ENCODE measurements at regions not wholly inside any gene's neighbourhood (a gene's known extent, or its start where the extent isn't known, plus 50 kb on each side); places are given as distances from the start of the nearest gene placed in this dataset.

DNA sequence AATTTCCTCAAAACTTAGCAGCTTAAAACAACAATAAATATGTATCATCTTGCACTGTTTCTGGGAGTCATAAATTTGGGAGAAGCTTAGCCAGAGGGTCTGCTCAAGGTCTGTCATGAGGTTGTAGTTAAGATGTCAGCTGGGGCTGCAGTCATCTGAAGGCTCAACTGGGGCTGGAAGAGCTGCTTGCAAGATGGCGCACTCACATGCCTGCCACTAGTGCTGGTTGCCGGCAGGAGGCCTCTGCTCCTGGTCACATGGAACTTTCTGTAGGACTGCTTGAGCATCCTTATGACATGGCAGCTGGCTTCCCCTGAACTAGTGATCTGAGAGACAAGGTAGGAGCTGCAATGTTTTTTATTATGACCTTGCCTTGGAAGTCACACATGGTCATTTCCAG lies 215.5 kb upstream of the HAAO start:
- in situ Hi-C loops (cut with HindIII; ENCODE audit: low pct_unique_long_range_greater_than_20kb, low sequenced_read_pairs): no loop called here
- no peak overlapping the region for H3K4me3 ChIP-seq (ENCODE audit: low read depth in 2 of 2, low read length in 2 of 2)
- ChIA-PET POLR2A (interaction anchor here (0.6 kb wide), 1 partner anchor 184 kb away, joined by 3 read pairs; no protein-coding TSS in a partner anchor), CTCF (no interaction called here)
- TF ChIP-seq, protein P1, sequence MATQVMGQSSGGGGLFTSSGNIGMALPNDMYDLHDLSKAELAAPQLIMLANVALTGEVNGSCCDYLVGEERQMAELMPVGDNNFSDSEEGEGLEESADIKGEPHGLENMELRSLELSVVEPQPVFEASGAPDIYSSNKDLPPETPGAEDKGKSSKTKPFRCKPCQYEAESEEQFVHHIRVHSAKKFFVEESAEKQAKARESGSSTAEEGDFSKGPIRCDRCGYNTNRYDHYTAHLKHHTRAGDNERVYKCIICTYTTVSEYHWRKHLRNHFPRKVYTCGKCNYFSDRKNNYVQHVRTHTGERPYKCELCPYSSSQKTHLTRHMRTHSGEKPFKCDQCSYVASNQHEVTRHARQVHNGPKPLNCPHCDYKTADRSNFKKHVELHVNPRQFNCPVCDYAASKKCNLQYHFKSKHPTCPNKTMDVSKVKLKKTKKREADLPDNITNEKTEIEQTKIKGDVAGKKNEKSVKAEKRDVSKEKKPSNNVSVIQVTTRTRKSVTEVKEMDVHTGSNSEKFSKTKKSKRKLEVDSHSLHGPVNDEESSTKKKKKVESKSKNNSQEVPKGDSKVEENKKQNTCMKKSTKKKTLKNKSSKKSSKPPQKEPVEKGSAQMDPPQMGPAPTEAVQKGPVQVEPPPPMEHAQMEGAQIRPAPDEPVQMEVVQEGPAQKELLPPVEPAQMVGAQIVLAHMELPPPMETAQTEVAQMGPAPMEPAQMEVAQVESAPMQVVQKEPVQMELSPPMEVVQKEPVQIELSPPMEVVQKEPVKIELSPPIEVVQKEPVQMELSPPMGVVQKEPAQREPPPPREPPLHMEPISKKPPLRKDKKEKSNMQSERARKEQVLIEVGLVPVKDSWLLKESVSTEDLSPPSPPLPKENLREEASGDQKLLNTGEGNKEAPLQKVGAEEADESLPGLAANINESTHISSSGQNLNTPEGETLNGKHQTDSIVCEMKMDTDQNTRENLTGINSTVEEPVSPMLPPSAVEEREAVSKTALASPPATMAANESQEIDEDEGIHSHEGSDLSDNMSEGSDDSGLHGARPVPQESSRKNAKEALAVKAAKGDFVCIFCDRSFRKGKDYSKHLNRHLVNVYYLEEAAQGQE (IDR thresholded peaks at IDR 0.05; ENCODE audit: insufficient read depth in 1 of 2, low read depth in 2 of 2, low read length in 1 of 2): no peak
- TF ChIP-seq TCF7L2 (IDR thresholded peaks at IDR 0.05; ENCODE audit: low read depth, low read length): no peak
- TF ChIP-seq, protein P2, sequence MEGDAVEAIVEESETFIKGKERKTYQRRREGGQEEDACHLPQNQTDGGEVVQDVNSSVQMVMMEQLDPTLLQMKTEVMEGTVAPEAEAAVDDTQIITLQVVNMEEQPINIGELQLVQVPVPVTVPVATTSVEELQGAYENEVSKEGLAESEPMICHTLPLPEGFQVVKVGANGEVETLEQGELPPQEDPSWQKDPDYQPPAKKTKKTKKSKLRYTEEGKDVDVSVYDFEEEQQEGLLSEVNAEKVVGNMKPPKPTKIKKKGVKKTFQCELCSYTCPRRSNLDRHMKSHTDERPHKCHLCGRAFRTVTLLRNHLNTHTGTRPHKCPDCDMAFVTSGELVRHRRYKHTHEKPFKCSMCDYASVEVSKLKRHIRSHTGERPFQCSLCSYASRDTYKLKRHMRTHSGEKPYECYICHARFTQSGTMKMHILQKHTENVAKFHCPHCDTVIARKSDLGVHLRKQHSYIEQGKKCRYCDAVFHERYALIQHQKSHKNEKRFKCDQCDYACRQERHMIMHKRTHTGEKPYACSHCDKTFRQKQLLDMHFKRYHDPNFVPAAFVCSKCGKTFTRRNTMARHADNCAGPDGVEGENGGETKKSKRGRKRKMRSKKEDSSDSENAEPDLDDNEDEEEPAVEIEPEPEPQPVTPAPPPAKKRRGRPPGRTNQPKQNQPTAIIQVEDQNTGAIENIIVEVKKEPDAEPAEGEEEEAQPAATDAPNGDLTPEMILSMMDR (IDR thresholded peaks at IDR 0.05): no peak
- no peak for TF ChIP-seq POLR2AphosphoS5 (IDR thresholded peaks at IDR 0.05; ENCODE audit: low read depth, low read length)
- no peak overlapping the region for H3K27ac ChIP-seq (ENCODE audit: low read length)
- ATAC-seq (no peak), DNase-seq (ENCODE audit: low read depth, low spot score) (no peak)
- no TSS peak for BruUV-seq (replicated peaks)
- no peaks in the 10 kb centered on the region for H3K36me3 ChIP-seq (ENCODE audit: control insufficient read depth, insufficient read depth, low read length)
- intact Hi-C loops (cut with micrococcal nuclease; ENCODE audit: unreplicated experiment): no loop called here
- H3K9me3 ChIP-seq (ENCODE audit: control insufficient read depth, insufficient read depth, low read depth, low read length): no peaks in the 10 kb centered on the region
- H3K27me3 ChIP-seq (ENCODE audit: control insufficient read depth, insufficient read depth, low read length): no peaks in the 10 kb centered on the region
- no peaks in the 10 kb centered on the region for H3K4me1 ChIP-seq (ENCODE audit: control insufficient read depth, insufficient read depth, low read length)

DNA sequence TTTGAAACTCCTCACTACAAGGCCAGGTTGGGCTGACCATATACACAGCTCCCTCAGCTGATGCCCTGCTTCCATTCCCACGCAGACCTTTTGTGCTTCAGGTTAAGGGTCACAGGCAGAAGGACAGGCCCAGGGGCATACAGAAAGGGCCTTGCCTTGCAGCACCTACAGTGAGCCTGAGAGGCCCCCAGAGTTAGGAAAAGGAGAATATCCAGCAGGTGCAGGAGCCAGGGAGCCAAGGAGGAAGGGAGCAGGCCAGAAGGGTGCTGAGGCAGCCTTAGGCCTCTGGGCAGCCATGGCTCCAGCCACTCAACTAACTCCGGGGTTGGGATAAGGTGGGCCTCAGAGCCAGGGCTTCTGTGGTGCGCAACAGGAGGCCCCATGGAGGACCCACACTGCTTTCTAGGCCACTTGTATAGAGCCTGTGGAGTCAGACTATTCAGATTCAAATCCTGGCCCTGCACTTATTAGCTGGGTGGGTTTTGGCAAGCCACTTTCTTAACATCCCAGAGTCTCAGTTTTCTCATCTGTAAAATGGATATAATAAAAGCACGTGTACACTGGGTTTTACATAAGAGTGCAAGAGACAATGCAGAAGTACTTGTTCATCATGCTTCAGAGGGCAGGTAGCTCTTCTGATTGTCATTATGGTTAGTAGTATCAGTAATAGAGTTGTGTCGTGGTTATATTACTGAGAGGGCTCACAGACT lies 214.6 kb upstream of the HAAO start:
- Histone ChIP-seq H3K4me1 (ENCODE audit: control insufficient read depth, insufficient read depth, low read length) (no peaks in the 10 kb centered on the region), H3K27me3 (ENCODE audit: control insufficient read depth, insufficient read depth, low read length) (no peaks in the 10 kb centered on the region), H3K27ac (ENCODE audit: low read length) (no peak overlapping the region), H3K36me3 (ENCODE audit: control insufficient read depth, insufficient read depth, low read length) (no peaks in the 10 kb centered on the region), H3K9me3 (ENCODE audit: control insufficient read depth, insufficient read depth, low read depth, low read length) (no peaks in the 10 kb centered on the region), H3K4me3 (ENCODE audit: low read depth in 2 of 2, low read length in 2 of 2) (no peak overlapping the region)
- TF ChIP-seq TCF7L2 (IDR thresholded peaks at IDR 0.05; ENCODE audit: low read depth, low read length) (no peak), SIN3A (IDR thresholded peaks at IDR 0.05; ENCODE audit: borderline replicate concordance, insufficient read depth, low read depth, low read length) (no peak), POLR2AphosphoS5 (IDR thresholded peaks at IDR 0.05; ENCODE audit: low read depth, low read length) (no peak)
- TF ChIP-seq, protein P2 (IDR thresholded peaks at IDR 0.05): no peak
- TF ChIP-seq, protein P1 (IDR thresholded peaks at IDR 0.05; ENCODE audit: insufficient read depth in 1 of 2, low read depth in 2 of 2, low read length in 1 of 2): no peak
- CTCF ChIA-PET: no interaction called here
- DNase-seq (ENCODE audit: low read depth, low spot score): no peak
- POLR2A ChIA-PET: no interaction called here
- no peak for ATAC-seq
- in situ Hi-C loops (cut with HindIII; ENCODE audit: low pct_unique_long_range_greater_than_20kb, low sequenced_read_pairs): no loop called here
- no TSS peak for BruUV-seq (replicated peaks)
- intact Hi-C loops (cut with micrococcal nuclease; ENCODE audit: unreplicated experiment): no loop called here

All from Panc1 (cell line).